Ectodermal cell (in vitro differentiated cells): ENCODE measurements at regions not wholly inside any gene's neighbourhood (a gene's known extent, or its start where the extent isn't known, plus 50 kb on each side); places are given as distances from the start of the nearest gene placed in this dataset.

ENCODE experiments used
- H3K27ac ChIP-seq: 2 replicates; pipeline ENCODE4 v1.7.0; 2013; ENCODE audit warnings: mild to moderate bottlenecking, low read depth, low read length; ENCODE audit not compliant: insufficient read depth, poor library complexity, severe bottlenecking
- H3K27me3 ChIP-seq: 2 replicates; pipeline ENCODE4 v1.7.0; 2013; ENCODE audit warnings: mild to moderate bottlenecking, low read length; ENCODE audit not compliant: insufficient read depth, control insufficient read depth, poor library complexity, severe bottlenecking
- H3K36me3 ChIP-seq: one replicate; pipeline ENCODE4 v1.7.0; 2013; ENCODE audit warnings: low read length; ENCODE audit not compliant: control insufficient read depth, insufficient read depth
- H3K4me1 ChIP-seq: one replicate; pipeline ENCODE4 v1.7.0; 2013; ENCODE audit warnings: low read length; ENCODE audit not compliant: control insufficient read depth, insufficient read depth
- H3K4me3 ChIP-seq: 2 replicates; pipeline ENCODE4 v1.7.0; 2013; ENCODE audit warnings: low read depth, low read length, control low read depth; ENCODE audit not compliant: insufficient read depth
- H3K9me3 ChIP-seq: 2 replicates; pipeline ENCODE4 v1.7.0; 2013; ENCODE audit warnings: mild to moderate bottlenecking, low read length, moderate library complexity; ENCODE audit not compliant: control insufficient read depth
- WGBS, 2 experiments: methylation state at CpG; one replicate each; pipeline ENCODE4 v1.1.7; 2013; ENCODE audit warnings: missing lambda C conversion rate in 2 of 2; 5-methylcytosine and 5-hydroxymethylcytosine counted together

- no peak overlapping the region for H3K27ac ChIP-seq
- no peaks in the 10 kb centered on the region for H3K4me1 ChIP-seq
- no peaks in the 10 kb centered on the region for H3K27me3 ChIP-seq
- H3K4me3 ChIP-seq = no peak overlapping the region
- peaks cover 3% of the 10 kb centered on the region for H3K9me3 ChIP-seq
- 76 to 84% methylated on average over 5 to 7 of the region's 7 CpGs for WGBS, 2 experiments
- H3K36me3 ChIP-seq = no peaks in the 10 kb centered on the region
These were observed 348.1 kb downstream of the THBS2 start for GRCh38 chr6:168905451-168906090.

DNA sequence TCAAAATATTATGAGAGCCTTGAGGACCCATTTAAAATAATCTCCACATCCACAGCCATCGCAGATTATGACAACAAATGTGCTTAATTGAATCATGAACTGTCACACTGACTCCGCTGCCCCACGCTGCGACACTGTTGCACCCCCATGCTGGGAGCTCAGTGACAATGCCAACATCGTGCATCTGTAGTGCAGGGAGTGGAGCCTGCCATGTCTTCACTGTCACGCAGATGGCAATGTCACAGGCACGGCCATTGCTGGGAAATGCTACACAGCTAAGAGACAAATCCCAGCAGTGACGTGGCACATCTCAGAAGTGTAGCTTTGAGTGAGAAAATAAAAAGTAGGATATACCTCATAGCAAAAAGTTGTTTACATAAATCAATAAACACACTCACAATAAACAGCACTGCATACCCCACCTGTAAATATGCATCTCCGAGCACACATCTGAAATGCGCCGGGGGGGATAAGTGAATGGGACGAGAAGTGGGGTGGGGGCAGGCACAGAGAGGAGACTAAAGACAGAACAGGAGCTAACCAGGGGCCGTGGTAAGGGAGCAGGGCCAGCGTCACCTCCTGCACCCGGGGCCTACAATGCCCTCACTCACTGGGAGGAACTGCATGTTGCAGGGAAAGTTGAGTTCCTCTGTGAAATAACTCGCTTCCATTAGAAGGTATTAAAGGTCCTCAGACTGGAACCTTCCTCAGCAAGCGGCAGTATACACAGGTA, 349.9 kb downstream of the THBS2 start:
- WGBS, 2 experiments = 90 to 95% methylated on average over 16 to 17 of the region's 17 CpGs
- no peaks in the 10 kb centered on the region for H3K36me3 ChIP-seq
- no peak overlapping the region for H3K27ac ChIP-seq
- H3K4me3 ChIP-seq = no peak overlapping the region
- no peaks in the 10 kb centered on the region for H3K4me1 ChIP-seq
- peaks cover 3% of the 10 kb centered on the region for H3K9me3 ChIP-seq
- H3K27me3 ChIP-seq = no peaks in the 10 kb centered on the region

- H3K27ac ChIP-seq = no peak overlapping the region
- WGBS, 2 experiments = 85 to 86% methylated on average over 6 of the region's 6 CpGs
These were observed 351.6 kb downstream of the THBS2 start for GRCh38 chr6:168902075-168902474.

DNA sequence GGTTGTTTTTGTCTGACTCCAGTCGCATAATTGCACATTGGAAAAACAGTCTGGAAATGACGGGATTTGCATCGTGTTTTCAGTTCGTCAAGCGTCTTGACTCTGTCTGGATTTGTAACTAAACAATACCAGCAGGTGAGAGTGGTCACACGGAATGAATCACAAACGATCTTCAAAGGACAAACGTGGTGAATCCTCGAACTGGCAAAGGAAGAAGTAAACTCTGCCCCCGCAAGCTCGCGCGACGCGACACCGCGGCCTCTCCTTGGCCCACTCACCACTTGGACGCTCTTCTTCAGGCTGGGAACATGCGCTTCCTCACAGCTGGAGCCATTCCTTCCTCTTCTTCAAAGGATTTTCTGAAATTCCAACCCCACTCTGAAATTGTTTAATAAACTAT, 352.6 kb downstream of the THBS2 start:
- H3K9me3 ChIP-seq = no peaks in the 10 kb centered on the region
- H3K36me3 ChIP-seq = no peaks in the 10 kb centered on the region
- no peaks in the 10 kb centered on the region for H3K27me3 ChIP-seq
- 93 to 95% methylated on average over 19 of the region's 19 CpGs for WGBS, 2 experiments
- no peak overlapping the region for H3K4me3 ChIP-seq
- H3K4me1 ChIP-seq = no peaks in the 10 kb centered on the region
- no peak overlapping the region for H3K27ac ChIP-seq

More at GRCh38 chr6:168902075-168902474, 351.6 kb downstream of the THBS2 start:
- no peaks in the 10 kb centered on the region for H3K4me1 ChIP-seq
- H3K9me3 ChIP-seq = peaks cover 3% of the 10 kb centered on the region
- H3K36me3 ChIP-seq = no peaks in the 10 kb centered on the region
- no peak overlapping the region for H3K4me3 ChIP-seq
- H3K27me3 ChIP-seq = no peaks in the 10 kb centered on the region

- Histone ChIP-seq H3K9me3 (no peaks in the 10 kb centered on the region), H3K4me1 (no peaks in the 10 kb centered on the region), H3K27me3 (no peaks in the 10 kb centered on the region), H3K4me3 (no peak overlapping the region), H3K36me3 (no peaks in the 10 kb centered on the region), H3K27ac (no peak overlapping the region)
- WGBS, 2 experiments = 91 to 96% methylated on average over 9 of the region's 9 CpGs
These were observed 357.3 kb downstream of the THBS2 start for GRCh38 chr6:168896321-168896720.

- 47 to 49% methylated on average over 17 of the region's 17 CpGs for WGBS, 2 experiments
- Histone ChIP-seq H3K27me3 (no peaks in the 10 kb centered on the region), H3K36me3 (no peaks in the 10 kb centered on the region), H3K4me1 (no peaks in the 10 kb centered on the region), H3K9me3 (no peaks in the 10 kb centered on the region), H3K27ac (no peak overlapping the region), H3K4me3 (no peak overlapping the region)
These were observed 358.4 kb downstream of the THBS2 start for GRCh38 chr6:168895102-168895812.

GRCh38 chr6:168892031-168892430, 361.6 kb downstream of the THBS2 start:
- WGBS, 2 experiments = 90 to 91% methylated on average over 5 of the region's 5 CpGs
- Histone ChIP-seq H3K4me1 (no peaks in the 10 kb centered on the region), H3K27me3 (no peaks in the 10 kb centered on the region), H3K27ac (no peak overlapping the region), H3K36me3 (no peaks in the 10 kb centered on the region), H3K9me3 (no peaks in the 10 kb centered on the region), H3K4me3 (no peak overlapping the region)

DNA sequence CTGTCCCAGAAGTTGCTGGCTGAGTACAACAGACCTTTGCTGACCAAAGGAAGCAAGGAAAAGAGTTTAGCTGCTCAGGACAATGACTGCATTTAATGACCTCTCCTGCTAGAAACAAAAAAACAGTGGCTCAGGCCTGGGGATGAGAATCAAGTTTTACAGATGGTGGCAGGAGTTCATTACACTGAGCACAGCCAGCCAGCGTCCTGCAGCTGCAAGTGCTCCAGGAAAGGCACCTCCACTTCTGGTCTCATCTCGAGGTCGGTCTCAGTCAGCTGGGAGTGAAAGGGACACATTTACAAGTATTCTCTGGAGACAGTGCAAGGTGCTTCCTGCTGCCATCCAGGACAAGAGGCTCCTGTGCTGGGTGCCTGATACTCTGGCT, 362.7 kb downstream of the THBS2 start:
- Histone ChIP-seq H3K36me3 (no peaks in the 10 kb centered on the region), H3K4me3 (no peak overlapping the region), H3K27me3 (no peaks in the 10 kb centered on the region), H3K27ac (no peak overlapping the region), H3K9me3 (no peaks in the 10 kb centered on the region), H3K4me1 (no peaks in the 10 kb centered on the region)
- 87 to 89% methylated on average over 3 of the region's 3 CpGs for WGBS, 2 experiments

DNA sequence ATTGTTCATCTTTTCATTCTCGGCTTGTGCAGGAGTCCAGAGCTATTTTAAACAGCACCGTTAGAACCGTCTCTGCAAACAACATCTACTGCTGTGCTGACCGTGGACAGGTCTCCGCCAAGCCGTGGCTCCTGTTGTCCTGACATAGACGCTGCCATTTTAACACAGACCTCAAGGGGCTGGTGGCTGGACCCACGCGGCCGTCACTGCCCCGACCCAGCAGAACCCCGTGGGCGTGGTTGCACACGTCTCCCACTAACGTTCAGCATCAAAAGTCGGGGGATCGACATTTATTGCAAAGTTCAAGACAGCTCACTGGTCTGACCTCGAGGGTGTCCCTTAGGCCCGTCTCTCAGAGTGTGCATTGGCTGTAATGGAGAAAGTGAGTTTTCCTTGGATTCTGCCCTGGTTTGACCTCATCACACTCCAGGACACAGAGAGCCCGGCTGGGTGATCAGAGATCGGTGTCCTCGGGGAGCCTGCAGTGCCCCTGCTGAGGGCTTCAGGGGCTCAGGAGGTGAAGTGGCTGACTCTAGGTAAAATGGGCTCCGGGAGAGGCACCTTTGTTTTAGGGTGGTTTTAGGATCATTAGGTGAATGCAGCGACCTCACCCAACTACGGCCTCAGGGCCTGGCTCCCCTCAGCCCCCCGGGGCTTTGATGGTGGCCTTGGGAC, 363.2 kb downstream of the THBS2 start:
- H3K27me3 ChIP-seq = no peaks in the 10 kb centered on the region
- H3K4me1 ChIP-seq = no peaks in the 10 kb centered on the region
- no peak overlapping the region for H3K27ac ChIP-seq
- H3K9me3 ChIP-seq = no peaks in the 10 kb centered on the region
- H3K36me3 ChIP-seq = no peaks in the 10 kb centered on the region
- WGBS, 2 experiments = 94% methylated on average over 26 of the region's 26 CpGs
- H3K4me3 ChIP-seq = no peak overlapping the region
